NK-92 treated with Interleukin-12 subunit alpha and Interleukin-12 subunit beta, amount 100 ng/mL, for 24 hours (cell line): ENCODE measurements at regions not wholly inside any gene's neighbourhood (a gene's known extent, or its start where the extent isn't known, plus 50 kb on each side); places are given as distances from the start of the nearest gene placed in this dataset.
"Not testable (repeated sequence)": the region's sequence is repeated elsewhere in the genome, so short reads cannot be mapped to it uniquely, and the experiment has no call there.

Source experiments
- DNase-seq: peaks from one replicate; lab custom pipeline; 2025; lab: John Stamatoyannopoulos, UW

DNA sequence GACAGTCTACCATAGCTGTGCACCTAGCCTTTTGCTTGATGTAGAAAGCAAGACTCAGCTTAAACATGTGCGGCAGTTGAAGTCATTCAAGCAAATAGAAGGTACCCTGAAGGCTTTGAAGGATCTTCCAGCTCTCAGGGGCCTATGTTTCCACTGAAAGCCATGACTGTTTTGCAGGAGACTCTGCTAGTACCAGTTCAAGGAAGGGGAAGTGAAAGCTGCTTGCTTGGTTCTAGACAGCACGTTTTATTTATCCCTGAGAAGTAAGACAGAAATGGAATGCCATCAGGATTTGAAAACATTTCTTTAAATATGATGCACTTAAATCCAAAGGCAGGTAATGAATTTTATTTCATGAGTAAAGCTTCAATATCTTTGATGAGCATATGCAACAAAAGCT is 311.4 kb downstream of the PDCD6IP start:
- DNase-seq: no peak

DNA sequence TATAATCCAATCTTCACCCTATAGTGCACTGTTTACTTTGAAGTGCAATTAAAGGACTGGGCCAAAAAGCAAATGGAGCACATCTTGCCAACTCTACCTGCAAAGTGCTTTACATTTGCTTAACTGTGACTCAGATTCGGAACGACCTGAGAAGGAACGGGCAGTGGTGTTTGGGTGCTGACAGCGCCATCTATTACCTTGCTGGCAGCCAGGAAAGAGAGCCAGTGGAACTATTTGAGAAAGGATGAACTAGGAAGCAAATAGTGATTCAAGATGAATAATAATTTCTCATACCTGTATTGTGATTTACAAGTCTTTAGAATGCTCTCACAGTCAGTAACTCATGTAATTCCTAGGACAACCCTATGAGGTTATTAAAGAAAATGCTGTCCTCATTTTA is 312.9 kb downstream of the PDCD6IP start:
- no peak for DNase-seq

DNA sequence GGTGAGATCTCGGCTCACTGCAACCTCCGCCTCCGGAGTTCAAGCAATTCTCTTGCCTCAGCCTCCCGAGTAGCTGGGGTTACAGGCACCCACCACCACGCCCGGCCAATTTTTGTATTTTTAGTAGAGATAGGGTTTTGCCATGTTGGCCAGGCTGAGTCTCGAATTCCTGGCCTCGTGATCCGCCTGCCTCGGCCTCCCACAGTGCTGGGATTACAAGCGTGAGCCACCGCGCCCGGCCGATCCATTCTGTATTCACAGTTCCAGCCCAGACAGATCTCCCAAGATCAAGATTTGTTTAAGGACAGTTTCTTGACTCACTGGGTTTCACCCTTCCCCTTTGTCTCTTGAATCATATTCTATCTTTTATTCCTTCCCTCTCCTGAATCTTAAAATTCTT is 313.8 kb downstream of the PDCD6IP start:
- DNase-seq: not testable (repeated sequence)

DNA sequence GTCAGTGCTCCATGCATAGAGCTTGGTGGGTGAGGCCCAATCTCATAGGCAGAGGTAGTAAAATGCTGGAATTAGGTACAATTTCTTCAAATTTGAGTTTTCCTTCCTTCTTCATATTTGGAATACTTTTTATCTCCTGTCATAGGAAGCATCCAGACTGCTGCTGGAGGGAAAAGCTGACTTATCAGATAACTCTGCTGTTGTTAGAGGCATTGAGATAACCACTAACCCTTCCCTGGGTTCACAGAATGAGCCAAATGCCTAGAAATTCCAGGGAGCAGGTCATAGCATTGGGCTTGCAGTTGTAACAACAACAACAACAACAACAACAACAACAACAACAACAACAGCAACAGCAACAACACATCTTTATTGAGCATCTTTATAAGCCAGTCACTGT is 332.7 kb downstream of the PDCD6IP start:
- DNase-seq: no peak

DNA sequence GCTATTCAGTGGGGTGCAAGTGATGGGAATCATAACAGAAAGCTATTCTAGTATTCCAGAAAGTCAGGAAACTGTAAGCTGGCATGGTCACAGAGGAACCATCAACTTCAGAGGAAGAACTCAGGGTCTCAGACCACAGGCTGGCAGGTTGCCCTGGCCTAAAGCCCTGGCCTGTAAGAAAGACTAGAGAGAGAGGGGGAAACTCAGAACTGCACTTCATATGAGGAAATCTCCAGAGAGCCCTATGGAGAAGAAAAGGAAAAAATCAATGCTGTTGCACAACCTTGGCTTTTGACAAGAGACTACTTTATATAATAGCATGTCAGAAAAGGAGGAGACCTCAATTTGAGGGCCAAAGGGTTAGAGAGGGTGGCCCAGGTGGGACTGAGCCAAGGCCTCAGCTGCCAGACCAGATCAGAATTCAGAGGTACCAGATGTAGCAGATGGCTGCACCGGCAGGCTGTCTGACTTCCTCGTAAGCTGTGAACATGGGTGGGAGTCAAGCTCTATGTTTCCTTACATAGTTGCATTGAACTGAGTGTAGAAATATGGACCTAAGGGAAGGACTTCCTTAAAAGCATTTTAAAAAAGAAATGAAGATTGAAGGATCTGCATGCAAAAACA is 333.8 kb downstream of the PDCD6IP start:
- no peak for DNase-seq

DNA sequence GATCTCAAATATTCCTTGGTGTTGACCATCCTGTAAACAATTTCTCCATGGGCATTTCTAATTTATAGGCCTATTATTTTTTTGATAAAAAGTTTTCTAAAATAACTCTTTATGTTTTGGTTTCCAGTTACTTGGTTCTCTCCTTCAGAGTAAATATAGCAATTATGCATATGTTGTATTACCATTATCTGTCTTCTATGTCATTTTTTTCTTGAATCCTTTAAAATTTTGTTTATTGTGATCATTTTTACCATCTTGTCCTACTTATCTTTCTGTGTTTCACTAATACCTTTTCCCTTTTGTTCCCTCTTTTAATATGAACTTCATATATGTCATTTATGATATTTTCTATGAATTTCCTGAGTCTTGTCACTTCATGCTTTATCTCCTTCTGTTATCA is 341.1 kb downstream of the PDCD6IP start:
- no peak for DNase-seq

DNA sequence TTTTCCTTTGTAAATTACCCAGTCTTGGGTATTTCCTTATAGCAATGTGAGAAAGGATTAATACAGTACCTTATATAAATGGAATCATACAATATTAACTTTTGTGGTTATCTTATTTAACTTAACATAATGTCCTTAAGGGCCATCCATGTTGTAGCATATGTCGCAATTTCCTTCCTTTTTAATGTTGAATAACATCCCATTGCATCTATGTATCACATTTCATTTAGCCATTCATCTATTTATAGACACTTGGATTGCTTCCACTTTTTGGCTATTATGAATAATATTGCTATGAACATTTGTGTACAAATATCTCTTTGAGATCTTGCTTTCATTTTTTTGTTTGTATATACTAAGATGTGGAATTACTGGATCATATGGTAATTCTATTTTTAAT is 342.2 kb downstream of the PDCD6IP start:
- no peak for DNase-seq

DNA sequence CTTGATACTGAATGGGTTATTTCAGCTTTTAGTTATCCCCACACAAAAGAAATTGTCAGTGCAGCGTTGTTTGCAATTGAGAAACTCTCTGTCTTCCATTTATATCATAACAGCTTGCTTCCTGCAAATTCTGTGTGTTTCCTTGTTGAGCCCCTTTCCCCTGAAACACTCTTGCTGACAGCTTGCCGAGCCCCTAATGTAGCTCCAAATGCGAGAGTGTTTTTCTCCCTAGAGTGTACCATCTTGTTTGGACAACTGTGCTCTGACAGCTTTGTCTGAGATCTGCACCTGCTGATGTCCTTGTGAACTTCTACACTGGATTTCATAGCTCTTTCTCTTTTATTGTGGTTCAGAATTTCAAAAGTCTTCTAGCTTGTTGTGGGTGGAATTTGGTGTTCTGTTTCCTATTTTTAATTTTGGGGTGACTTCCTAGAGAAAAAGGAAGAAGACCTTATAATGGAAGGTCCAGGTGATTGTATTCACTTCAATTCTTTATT is 343.5 kb downstream of the PDCD6IP start:
- no peak for DNase-seq

DNA sequence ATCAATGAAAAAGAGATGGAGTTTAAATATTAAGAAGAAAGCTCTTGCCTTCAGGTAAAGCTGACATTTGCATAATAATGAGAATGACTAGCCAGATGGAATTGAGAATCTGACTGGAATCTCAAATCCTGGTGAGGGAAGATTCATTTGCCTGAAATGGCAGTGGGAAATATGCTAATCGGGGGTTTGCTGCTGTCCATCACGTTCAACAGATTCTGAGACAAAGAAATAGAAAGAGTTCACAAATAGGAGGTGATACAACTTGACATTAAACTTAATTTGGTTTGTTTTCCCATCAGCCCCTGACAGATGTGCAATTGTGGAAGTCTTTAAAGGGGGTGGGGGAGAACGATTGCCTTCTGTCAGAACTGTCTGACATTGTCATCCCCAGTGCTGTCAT is 347.4 kb downstream of the PDCD6IP start:
- DNase-seq: no peak

DNA sequence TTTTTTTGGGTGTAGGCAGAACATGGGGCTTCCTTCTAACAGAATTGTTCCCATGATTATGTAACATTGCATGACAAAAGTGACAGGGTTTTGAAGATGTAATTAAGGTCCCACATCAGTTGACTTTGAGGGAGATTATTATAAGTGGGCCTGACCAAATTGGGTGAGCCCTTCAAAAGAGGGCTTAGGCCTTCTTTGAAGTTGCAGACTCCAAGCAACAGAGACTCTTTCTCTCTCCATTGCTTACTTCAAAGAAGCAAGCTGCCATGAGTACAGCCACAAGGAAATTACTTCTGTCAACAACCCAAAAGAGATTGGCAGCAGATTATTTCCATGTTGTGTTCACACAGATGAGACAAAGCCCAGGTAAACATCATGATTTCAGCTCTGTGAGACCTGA is 348.2 kb downstream of the PDCD6IP start:
- DNase-seq: no peak

DNA sequence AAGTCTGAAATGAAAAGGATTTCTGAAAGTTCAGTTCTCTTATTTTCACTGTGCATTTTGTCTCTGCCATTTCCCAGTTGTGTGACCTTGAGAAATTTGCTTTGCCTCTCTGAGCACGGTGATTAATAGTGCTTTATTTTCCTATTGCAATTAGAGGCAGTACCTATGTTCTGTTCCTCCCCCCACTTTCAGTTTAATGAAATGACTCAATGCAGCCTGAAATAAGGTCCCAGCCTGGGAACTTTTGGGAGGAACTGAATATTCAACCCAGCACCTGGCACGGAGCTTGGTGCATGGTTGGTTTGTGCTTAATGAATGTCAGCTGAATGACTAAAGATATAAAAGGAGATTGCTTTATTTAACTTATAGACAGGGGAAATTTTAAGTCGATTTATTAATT is 352.6 kb downstream of the PDCD6IP start:
- DNase-seq: no peak

DNA sequence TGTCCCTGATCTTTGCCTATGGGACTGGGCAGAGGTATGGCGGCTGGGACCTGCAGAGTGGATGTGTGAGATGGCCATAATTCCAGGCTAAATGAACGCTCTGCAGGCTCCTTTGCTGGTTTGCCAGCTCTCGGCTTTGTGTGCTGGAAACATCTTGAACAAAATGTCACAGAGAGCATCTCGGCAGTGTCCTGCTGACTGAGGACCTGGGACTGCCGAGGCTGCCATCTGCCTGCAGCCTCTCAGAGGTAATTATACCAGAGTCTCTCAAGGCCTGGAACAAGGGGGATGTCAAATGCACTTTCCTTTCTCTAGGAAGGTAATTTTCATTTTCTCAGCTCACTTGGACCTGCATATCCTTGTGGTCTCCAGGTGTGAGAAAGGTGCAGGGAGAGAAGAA is 354.2 kb downstream of the PDCD6IP start:
- no peak for DNase-seq

DNA sequence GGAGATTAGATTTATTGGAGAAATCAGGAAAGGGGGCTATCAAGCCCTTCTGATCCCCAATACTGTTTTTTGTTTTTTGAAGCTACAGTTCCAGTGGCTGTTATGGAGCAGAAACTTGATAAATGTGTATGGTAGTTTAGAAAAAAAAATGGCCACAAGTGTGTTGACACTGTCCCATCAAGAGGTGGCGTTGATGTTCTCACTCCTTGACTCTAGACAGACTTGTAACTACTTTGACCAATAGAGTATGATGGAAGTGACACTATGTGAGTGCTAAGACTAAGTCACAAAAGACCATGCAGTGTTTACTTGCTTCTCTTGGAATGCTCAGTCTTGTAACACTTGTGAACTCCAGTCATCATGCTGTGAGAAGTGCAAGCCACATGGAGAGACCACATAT is 356.7 kb downstream of the PDCD6IP start:
- no peak for DNase-seq

DNA sequence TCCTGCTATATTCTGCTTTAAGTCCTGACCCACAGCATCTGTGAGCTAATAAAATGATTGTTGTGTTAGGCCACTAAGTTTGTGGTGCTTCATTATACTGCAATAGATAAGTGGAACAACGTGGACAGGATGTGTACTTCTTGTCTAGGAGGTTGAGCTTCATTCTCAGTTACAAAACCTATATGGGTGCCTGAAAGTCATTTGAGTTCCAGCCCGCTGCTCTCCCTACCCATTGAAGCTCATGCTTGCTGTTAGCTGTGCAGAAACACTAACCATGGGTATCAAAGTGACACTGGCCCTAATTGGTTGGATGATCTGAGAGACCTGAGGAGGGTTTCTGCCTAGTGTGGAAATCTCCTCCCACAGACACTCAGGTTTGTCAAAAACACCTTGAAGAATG is 357.2 kb downstream of the PDCD6IP start:
- no peak for DNase-seq

DNA sequence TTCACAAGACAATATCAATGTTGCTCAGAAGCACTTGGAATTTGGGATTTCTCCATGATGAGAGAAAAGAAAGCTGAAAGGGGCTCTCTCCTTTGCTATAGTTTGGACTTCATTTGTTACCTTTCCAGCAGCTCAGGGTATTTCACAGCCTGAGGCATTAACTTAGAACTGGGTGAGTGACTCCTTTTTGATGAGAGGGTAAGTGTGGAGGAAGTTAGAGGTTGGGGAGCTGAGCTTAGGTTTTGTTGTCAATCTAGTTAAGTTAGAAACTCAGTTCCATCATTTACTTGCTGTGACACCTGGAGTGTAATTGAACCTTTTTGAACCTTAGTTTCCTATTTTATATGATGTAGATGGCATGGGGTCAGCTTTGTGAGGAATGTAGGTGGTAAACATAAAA is 359.1 kb downstream of the PDCD6IP start:
- no peak for DNase-seq

DNA sequence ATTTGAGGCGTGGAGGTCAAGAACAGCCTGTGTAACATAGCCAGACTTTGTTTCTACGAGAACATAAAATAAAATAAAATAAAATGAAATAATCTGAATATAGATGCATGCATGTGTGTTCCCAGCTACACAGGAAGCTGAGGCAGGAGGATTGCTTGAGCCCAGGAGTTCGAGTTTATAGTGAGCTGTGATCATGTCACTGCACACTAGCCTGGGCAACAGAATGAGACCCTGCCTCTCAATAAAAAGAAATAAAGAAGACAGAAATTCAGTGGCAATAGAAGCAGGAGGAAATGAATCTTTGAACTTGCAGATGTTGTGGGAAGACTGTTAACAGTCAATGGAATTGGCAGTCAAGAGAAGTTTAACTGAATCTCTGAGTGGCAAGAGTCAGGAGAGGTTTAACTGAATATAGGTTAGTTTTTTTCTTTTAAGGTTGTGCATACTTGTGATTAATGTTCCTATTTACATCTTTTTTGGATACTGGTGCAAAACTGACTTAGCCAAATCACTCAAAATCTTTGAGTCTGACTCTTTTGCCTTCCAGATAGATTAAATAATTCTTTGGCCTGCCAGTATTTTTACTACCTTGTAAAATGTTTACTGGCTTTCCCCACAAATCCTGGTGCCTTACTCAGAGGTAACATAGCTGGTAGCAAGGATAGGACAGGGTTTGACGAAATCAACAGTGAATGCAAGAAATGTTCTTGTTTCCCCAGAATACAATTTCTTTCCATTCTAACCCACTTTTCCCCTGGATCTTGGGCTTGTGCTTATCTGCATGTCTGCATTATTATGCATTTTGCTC is 361.4 kb downstream of the PDCD6IP start:
- no peak for DNase-seq

DNA sequence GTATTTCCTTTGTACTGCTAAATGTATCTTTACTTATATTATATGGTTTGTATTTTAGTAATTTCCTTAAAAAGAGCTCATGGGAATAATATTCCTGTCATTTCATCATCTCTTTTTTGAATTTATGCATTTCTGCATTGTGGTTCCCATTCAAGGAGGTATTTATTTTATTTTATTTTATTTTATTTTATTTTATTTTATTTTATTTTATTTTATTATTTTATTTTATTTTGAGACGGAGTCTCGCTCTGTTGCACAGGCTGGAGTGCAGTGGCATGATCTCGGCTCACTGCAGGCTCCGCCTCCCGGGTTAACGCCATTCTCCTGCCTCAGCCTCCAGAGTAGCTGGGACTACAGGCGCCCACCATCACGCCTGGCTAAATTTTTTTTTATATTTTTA is 371.2 kb downstream of the PDCD6IP start:
- not testable (repeated sequence) for DNase-seq

DNA sequence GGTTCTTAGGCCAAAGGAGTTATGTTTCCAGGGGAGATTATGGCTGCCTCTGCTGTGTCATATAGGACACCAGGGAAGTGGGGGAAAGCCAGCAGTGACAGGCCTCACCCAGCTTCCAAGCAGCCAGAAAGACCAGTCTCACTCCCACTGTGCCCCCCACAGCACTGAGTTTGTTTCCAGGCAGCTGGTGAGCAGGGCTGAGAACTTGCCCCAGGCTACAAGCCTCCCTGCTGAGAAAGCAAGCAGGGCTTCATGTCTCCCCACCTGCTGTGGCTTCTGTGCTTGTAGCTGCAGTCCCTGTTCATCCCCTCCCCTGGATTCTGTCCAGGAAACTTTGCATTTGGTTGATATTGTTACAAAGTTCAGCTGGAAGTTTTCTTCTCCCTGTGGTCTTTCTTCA is 376.3 kb downstream of the PDCD6IP start:
- no peak for DNase-seq

DNA sequence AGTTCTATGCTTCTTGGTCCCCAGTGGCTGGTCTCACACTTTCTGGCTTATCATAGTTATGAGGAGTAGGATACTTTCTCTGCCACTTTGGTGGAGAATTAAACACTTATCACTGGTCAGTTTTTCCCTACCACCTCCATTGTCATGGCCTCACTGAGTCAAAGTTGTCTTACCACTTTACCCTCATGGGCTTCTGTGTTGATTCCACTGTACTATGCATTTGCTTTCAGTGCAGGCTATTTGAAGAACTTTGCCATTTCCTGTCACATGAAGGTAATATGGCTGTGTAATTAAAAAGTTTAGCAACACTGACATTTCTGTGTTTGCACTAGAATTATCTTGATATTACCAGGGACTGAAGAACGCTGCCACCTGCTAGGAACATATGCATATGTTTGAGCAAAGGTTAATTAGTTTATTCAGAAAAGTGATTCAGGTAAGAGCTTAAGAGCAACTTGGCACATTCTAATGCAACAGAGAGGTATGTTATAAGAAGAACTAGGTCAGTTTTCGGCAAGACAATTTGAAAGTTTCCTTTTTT is 377.3 kb downstream of the PDCD6IP start:
- no peak for DNase-seq

DNA sequence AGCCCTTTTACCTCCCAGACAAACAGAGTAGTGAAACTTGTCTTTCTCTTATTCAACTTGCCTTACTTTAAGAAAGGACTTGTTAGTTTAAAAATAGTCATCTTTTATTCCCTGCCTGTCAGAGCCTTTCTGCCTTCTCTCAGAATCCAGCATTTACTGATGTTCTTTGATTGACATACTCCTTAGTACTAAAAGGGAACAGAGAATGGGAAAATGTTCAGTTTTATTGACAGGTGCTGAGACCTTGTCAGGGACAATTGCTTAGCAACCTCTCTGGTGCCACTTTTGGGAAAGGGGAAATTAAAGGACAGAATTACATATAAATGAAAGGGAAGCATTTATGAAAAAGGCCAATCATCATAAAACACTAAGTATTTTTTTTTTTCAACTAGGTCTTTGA is 378.3 kb downstream of the PDCD6IP start:
- DNase-seq: no peak

DNA sequence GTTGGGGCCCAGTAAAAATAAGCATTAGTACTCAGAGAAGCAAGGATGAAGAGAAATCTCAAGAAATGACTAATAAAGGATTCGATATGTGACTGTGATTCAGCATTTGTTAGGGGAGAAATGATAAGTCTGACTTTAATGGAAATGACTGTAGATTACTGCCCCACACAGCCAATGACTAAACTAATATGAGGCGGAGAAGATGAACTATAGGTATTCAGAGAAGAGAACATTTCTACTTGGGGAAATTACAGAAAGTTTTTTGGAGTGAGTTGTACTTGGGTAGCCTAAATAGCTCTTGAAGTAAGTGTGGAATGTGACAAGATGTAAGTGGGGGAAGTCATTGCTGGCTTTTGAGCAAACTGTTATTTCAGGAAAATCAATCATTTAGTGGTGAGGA is 380.0 kb downstream of the PDCD6IP start:
- no peak for DNase-seq

DNA sequence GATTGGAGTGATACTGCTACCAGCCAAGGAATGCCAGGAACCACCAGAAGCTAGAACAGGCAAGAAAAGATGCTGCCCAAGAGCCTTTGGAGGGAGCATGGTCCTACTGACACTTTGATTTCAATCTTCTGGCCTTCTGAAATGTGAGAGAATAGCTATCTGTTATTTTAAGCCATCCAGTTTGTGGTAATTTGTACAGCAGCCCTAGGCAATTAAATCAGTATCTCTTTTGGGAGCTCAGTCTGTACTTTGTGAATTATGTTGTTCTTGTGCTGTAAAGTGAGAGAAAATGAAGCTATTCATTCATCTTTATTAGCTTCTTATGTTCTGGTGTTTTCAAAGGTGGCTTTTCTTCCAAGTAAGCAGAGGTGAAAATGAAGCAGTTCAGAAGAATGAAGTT is 381.3 kb downstream of the PDCD6IP start:
- no peak for DNase-seq

DNA sequence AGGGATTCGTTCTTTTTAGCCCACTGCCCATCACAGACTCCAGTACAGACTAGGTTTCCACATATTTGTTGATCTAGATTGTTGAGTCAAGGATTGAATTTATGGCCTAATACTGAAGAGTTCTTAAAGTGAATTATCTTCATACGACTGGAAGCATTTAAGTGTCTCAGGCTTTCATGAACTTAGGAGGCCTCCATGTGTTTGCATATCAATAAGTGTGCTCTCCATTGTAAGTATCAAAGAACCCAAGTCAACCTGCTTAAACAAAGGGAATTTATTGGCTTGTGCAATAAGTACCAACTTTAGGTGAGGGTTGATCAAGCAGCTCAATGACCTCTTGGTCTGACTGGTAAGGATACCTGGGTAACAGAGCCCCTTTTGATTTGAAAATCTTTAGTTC is 382.1 kb downstream of the PDCD6IP start:
- DNase-seq: no peak

DNA sequence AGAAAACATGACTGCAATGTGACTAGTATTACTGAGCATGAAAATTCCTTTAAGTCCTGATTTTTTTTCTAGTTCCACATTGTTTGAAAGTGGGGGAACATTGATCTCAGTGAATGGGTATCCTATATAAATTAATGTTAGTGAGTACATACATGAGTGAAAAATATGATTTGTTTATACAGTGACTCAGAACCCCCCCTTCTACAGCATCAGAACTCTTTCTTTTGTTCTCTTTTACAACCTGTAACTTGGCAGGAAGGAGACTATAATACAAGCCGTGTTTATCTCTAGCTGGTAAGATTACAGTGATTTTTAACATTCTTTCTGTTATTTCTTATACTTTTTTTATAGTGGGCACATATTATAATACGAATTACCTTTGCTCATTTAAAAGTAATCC is 384.7 kb downstream of the PDCD6IP start:
- DNase-seq: no peak
